SU-DHL-6 (cell line): ENCODE measurements at regions not wholly inside any gene's neighbourhood (a gene's known extent, or its start where the extent isn't known, plus 50 kb on each side); places are given as distances from the start of the nearest gene placed in this dataset.

ENCODE experiments used
- CTCF ChIP-seq: fragments of 200-600 bp; sonication (generic); IDR thresholded peaks from one replicate; pipeline ENCODE4 v1.5.1; 2017; ENCODE audit warnings: antibody characterized with exemption, mild to moderate bottlenecking, low read length, moderate library complexity; ENCODE audit not compliant: insufficient read depth, poor library complexity, severe bottlenecking
- EZH2phosphoT487 ChIP-seq: fragments of 200-600 bp; sonication (generic), shearing (Covaris generic); conservative IDR thresholded peaks from 2 replicates; pipeline ENCODE4 v1.6.1; 2018; ENCODE audit warnings: mild to moderate bottlenecking, antibody characterized with exemption, low read length, moderate library complexity, mixed read lengths

DNA sequence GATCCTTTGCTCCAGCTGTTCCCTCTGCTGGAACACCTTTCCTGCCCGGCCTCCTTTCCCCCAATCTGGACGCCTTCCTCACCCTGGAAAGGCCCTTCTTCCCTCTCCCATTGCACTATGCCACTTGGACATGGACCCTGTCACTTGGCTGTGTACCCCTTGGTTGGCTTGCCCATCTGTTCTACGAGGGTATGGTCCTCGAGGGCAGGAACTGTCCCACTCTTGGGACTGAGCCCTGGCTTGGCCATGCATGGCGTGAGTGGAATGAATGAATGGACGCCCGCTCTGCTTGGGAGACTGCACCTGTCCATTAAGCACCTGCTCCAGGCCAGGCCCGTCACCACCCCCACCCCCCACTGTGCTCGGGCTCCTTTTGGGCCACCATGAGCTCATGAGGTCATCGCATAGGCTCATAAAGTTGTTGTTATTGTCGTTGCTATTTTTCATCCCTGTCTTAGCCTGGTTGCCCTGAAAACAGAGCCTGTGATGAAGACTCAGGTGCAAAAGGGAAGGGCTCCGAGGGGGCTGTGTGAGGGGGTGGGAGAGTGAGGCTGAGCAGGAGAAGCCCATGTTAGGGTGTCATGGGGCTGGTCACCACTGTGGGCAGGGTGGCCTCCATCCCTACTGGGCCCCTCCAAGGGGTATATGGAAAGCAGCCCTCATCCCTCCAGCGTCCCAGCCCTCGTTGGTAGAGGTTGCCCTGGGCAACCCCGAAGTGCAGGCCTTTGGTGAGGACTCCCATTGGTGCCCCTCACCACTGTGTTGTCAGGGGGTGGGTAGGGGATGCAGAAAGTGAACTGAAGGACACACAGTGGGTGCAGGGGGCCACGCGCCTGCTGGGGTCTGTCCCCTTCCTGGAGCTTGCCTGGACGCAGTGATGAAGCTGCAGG, 57.2 kb upstream of the IER5L start:
- TF ChIP-seq CTCF (no peak), EZH2phosphoT487 (no peak)
